Karpas-422 (cell line): ENCODE measurements at regions not wholly inside any gene's neighbourhood (a gene's known extent, or its start where the extent isn't known, plus 50 kb on each side); places are given as distances from the start of the nearest gene placed in this dataset.

Experiments
- DNase-seq: peaks from one replicate; pipeline ENCODE4 v3.0.0-alpha.2; 2015
- H2AFZ ChIP-seq: fragments of 200-600 bp; sonication (generic); 2 replicates; pipeline ENCODE4 v1.6.1; 2014; ENCODE audit warnings: antibody characterized with exemption, low read length, mixed read lengths
- H3K27ac ChIP-seq: fragments of 200-600 bp; sonication (generic); 2 replicates; pipeline ENCODE4 v1.5.1; 2014; ENCODE audit warnings: mild to moderate bottlenecking, low read length, moderate library complexity
- H3K27me3 ChIP-seq: fragments of 200-600 bp; sonication (generic); 2 replicates; pipeline ENCODE4 v1.6.1; 2014; ENCODE audit warnings: low read length, mixed read lengths
- H3K36me3 ChIP-seq: fragments of 200-600 bp; sonication (generic); 2 replicates; pipeline ENCODE4 v1.6.1; 2014; ENCODE audit warnings: low read length, mixed read lengths; ENCODE audit not compliant: insufficient read depth
- H3K4me1 ChIP-seq: fragments of 200-600 bp; sonication (generic); 2 replicates; pipeline ENCODE4 v1.6.1; 2014; ENCODE audit warnings: mild to moderate bottlenecking, low read length, mixed read lengths
- H3K4me2 ChIP-seq: fragments of 200-600 bp; sonication (generic); 2 replicates; pipeline ENCODE4 v1.6.1; 2014; ENCODE audit warnings: low read length, low read depth, mild to moderate bottlenecking; ENCODE audit not compliant: poor library complexity, severe bottlenecking
- H3K4me3 ChIP-seq: fragments of 200-600 bp; sonication (generic); 2 replicates; pipeline ENCODE4 v1.5.1; 2014; ENCODE audit warnings: mild to moderate bottlenecking, antibody characterized with exemption, low read length, mixed read lengths
- H3K79me2 ChIP-seq: fragments of 200-600 bp; sonication (generic); 2 replicates; pipeline ENCODE4 v1.6.1; 2014; ENCODE audit warnings: mild to moderate bottlenecking, low read length, mixed read lengths
- H3K9ac ChIP-seq: fragments of 200-600 bp; sonication (generic); 2 replicates; pipeline ENCODE4 v1.6.0; 2014; ENCODE audit warnings: low read length
- H3K9me2 ChIP-seq: fragments of 200-600 bp; sonication (generic), shearing (Covaris generic); replicated peaks from 2 replicates; pipeline ENCODE4 v1.6.0; 2014; ENCODE audit warnings: mild to moderate bottlenecking, low read length, moderate library complexity; ENCODE audit not compliant: insufficient read depth
- H3K9me3 ChIP-seq: fragments of 300-700, 200-600 bp; sonication (generic); 2 replicates; pipeline ENCODE4 v1.6.1; 2014; ENCODE audit warnings: low read length, mixed read lengths
- H4K20me1 ChIP-seq: fragments of 200-600 bp; sonication (generic); 2 replicates; pipeline ENCODE4 v1.6.1; 2014; ENCODE audit warnings: mild to moderate bottlenecking, antibody characterized with exemption, low read length, low read depth; ENCODE audit not compliant: insufficient read depth

DNA sequence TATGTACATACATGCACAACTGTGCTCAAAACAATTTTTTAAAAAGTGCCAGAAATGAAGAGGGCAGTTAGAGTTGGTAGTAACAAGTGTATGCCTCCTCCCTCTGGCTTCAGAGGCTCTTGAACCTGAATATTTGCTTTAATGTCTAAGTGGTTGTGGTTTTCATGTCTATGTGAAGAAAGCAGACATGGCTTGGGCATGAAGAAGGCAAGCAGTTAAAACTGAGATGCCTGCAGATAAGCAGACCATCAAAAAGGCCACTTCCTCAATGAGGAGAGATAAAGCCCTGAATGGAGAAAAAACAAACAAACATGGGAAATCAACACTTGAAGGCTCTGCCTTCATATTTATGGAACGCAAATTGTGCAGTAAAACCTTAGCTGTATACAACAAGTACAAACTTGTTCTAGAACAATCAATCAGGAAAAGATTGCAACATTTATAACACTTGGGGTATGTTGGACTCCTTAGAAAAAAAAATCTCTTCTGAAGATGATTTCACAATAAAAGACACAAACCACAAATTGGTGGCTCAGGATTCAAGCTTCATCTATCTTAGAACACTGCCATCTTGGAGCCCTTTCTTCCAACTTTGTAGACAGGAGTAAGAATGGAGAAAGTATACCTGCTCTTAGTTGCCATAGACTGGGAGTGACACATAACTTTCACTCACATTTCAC is 52.7 kb upstream of the PLA2G4A start:
- Histone ChIP-seq H3K79me2 (no peaks in the 10 kb centered on the region), H3K9ac (no peak overlapping the region), H2AFZ (no peak overlapping the region), H3K9me3 (no peaks in the 10 kb centered on the region), H3K27ac (no peak overlapping the region), H3K4me2 (no peak overlapping the region), H3K4me3 (no peak overlapping the region), H3K27me3 (no peaks in the 10 kb centered on the region), H3K9me2 (no peaks in the 10 kb centered on the region), H4K20me1 (no peaks in the 10 kb centered on the region), H3K4me1 (no peaks in the 10 kb centered on the region), H3K36me3 (no peaks in the 10 kb centered on the region)
- DNase-seq = no peak

DNA sequence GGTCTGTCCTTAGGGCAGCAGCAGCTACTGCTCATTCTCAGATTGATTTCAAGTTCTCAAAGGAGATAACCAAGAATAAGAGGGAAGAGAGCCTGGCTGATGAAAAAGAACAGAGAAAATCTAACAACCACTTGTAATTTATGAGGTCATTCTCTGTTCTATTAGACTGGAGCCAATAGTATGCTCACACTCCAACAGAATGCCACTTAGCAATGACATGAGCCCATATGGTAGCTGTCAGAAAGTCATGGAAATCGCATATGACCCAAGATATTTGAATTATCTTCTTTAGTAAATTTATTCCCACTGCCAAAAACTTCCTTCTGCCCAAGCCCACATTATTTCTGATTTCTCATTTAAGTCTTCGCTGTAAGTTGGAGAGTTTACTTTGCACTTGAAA is 53.7 kb upstream of the PLA2G4A start:
- peak; percentile 32 for DNase-seq
- Histone ChIP-seq H3K36me3 (no peaks in the 10 kb centered on the region), H3K9ac (no peak overlapping the region), H3K4me3 (no peak overlapping the region), H2AFZ (no peak overlapping the region), H4K20me1 (no peaks in the 10 kb centered on the region), H3K4me2 (no peak overlapping the region), H3K79me2 (no peaks in the 10 kb centered on the region), H3K9me3 (no peaks in the 10 kb centered on the region), H3K27me3 (no peaks in the 10 kb centered on the region), H3K27ac (no peak overlapping the region), H3K4me1 (no peaks in the 10 kb centered on the region), H3K9me2 (no peaks in the 10 kb centered on the region)

DNA sequence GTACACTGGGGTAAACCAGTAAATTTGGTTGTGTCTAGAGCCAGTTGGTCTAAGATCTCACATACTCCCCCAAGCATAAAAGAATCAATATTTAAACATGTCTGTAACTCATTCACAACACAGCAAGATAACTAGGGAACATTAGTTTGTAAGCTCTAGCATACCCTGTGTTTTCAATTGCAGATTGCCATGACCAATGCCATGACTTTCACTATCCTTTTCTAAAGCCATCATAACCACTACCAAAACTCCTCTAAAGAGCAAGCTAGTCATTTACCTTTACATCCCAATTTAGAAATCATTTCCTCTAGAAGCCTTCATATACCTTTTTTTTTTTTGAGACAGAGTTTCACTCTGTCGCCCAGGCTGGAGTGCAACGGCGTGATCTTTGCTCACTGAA is 56.5 kb upstream of the PLA2G4A start:
- H3K27ac ChIP-seq = no peak overlapping the region
- no peak overlapping the region for H3K4me2 ChIP-seq
- no peak overlapping the region for H3K9ac ChIP-seq
- no peaks in the 10 kb centered on the region for H3K27me3 ChIP-seq
- H3K9me3 ChIP-seq = no peaks in the 10 kb centered on the region
- no peak overlapping the region for H3K4me3 ChIP-seq
- H4K20me1 ChIP-seq = no peaks in the 10 kb centered on the region
- H3K4me1 ChIP-seq = peaks cover 22% of the 10 kb centered on the region
- H3K9me2 ChIP-seq = no peaks in the 10 kb centered on the region
- H2AFZ ChIP-seq = no peak overlapping the region
- H3K36me3 ChIP-seq = no peaks in the 10 kb centered on the region
- DNase-seq = no peak
- no peaks in the 10 kb centered on the region for H3K79me2 ChIP-seq

DNA sequence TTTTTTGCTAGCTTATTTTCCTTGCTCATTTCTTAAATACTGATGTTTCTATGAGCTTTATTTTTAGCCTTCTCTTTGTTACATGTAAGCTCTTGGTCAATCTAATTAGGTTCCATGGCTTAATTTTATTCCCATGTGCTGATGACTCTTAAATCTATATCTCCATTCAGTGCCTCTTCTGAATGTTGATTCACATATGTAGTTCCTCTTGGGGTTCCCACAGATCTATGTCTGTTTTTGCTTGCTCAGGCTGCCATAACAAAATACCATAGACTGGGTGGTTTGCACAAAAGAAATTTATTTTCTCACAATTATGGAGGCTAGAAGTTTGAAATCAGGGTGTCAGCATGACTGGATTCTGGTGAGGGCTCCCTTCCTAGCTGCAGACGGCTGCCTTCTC is 58.3 kb upstream of the PLA2G4A start:
- Histone ChIP-seq H3K4me3 (no peak overlapping the region), H3K79me2 (no peaks in the 10 kb centered on the region), H3K9me2 (no peaks in the 10 kb centered on the region), H3K27ac (no peak overlapping the region), H3K36me3 (no peaks in the 10 kb centered on the region), H3K4me1 (peaks cover 22% of the 10 kb centered on the region), H3K9ac (no peak overlapping the region), H3K27me3 (no peaks in the 10 kb centered on the region), H4K20me1 (no peaks in the 10 kb centered on the region), H2AFZ (no peak overlapping the region), H3K9me3 (no peaks in the 10 kb centered on the region), H3K4me2 (no peak overlapping the region)
- DNase-seq = no peak

DNA sequence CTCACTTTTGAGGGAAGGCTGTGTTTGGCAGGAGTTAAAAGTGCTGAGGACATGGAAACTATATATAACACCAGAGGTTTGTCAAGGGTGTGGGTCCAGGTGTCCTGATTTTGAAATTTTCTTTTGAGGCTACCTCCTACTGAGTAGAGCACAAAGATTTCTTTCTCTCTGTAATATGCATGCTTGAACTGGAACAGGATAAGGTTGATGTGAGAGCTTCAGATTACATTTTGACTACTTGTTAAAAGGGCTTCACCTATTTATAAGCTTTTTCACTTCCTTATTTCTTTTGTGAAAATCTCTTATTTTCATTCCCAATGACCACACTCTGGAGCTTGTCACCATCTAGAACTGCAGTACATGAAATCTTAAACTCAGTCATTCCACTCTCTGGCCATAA is 59.8 kb upstream of the PLA2G4A start:
- no peak overlapping the region for H3K9ac ChIP-seq
- H3K36me3 ChIP-seq = no peaks in the 10 kb centered on the region
- peak overlapping the region; percentile 61 for H3K4me2 ChIP-seq
- H3K4me1 ChIP-seq = peaks cover 22% of the 10 kb centered on the region
- no peak overlapping the region for H3K4me3 ChIP-seq
- no peaks in the 10 kb centered on the region for H3K9me3 ChIP-seq
- no peaks in the 10 kb centered on the region for H3K79me2 ChIP-seq
- H4K20me1 ChIP-seq = no peaks in the 10 kb centered on the region
- no peaks in the 10 kb centered on the region for H3K27me3 ChIP-seq
- H3K9me2 ChIP-seq = no peaks in the 10 kb centered on the region
- no peak overlapping the region for H2AFZ ChIP-seq
- no peak overlapping the region for H3K27ac ChIP-seq
- DNase-seq = peak; percentile 68

DNA sequence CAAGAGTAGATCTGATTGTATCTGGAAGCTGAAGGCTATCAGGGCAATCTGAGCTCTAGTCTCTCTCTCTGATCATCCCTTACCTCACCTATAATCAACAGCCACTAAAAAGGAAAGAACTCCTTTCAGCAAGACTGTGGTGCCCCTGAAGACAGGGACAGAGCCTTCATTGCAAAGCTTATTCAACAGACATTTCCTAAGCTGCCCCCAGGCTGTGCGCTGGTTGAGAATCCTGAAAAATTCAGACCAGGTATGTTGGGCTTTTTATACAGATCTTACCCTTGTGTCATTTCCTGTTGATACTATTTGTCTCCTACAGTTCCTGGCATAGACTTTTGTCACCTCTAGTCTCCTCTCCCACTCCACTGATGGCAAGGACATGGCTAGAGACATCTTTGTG is 63.3 kb upstream of the PLA2G4A start:
- no peaks in the 10 kb centered on the region for H3K9me2 ChIP-seq
- no peaks in the 10 kb centered on the region for H4K20me1 ChIP-seq
- H3K9me3 ChIP-seq = no peaks in the 10 kb centered on the region
- no peak for DNase-seq
- H3K4me1 ChIP-seq = peaks cover 22% of the 10 kb centered on the region
- H3K36me3 ChIP-seq = no peaks in the 10 kb centered on the region
- no peak overlapping the region for H3K9ac ChIP-seq
- no peak overlapping the region for H2AFZ ChIP-seq
- H3K4me3 ChIP-seq = no peak overlapping the region
- no peaks in the 10 kb centered on the region for H3K27me3 ChIP-seq
- no peak overlapping the region for H3K27ac ChIP-seq
- no peak overlapping the region for H3K4me2 ChIP-seq
- H3K79me2 ChIP-seq = no peaks in the 10 kb centered on the region

DNA sequence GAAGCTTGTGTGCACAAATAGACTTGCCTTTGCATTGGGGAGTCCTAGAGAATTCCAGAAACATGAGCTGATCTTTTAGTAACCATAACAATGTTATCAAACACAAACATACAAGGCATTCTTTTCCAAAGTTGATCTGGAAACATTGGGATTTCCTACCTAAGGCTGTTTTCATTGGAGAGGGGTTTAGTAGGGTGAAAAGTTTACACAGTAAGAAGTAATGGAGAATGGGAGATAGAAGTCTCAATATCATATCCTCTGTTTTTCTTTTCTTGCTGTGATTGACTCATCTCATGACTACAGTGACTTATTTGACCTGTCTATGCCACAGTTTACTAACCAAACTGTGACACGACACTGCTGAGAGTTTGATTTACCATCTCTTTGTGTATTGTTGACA is 65.6 kb upstream of the PLA2G4A start:
- Histone ChIP-seq H3K27ac (no peak overlapping the region), H3K27me3 (no peaks in the 10 kb centered on the region), H3K36me3 (no peaks in the 10 kb centered on the region), H3K4me3 (no peak overlapping the region), H2AFZ (no peak overlapping the region), H3K9me2 (no peaks in the 10 kb centered on the region), H3K4me1 (peaks cover 4% of the 10 kb centered on the region), H3K9me3 (no peaks in the 10 kb centered on the region), H3K9ac (no peak overlapping the region), H4K20me1 (no peaks in the 10 kb centered on the region), H3K4me2 (no peak overlapping the region), H3K79me2 (no peaks in the 10 kb centered on the region)
- no peak for DNase-seq

DNA sequence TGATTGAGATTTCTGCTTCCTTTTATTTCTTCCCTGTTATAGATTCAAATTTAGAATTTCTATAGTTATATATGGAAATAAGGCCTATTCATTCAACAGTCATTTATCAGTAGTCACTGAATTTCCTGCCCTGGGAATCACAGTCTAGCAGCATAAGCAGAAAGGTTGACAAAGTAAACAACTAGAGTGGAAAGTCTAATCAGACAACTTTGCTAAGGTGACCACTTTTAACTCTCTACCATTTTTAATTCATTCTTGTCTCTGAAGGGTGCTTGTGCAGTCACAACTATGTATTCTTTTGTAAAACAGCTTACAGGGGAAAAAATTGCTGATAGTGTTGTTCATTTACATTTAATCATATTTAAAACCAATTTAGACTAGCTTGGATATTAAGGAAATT is 66.1 kb upstream of the PLA2G4A start:
- no peak overlapping the region for H3K9ac ChIP-seq
- H3K27ac ChIP-seq = no peak overlapping the region
- H3K79me2 ChIP-seq = no peaks in the 10 kb centered on the region
- H3K27me3 ChIP-seq = no peaks in the 10 kb centered on the region
- H2AFZ ChIP-seq = no peak overlapping the region
- no peak for DNase-seq
- no peaks in the 10 kb centered on the region for H3K36me3 ChIP-seq
- no peaks in the 10 kb centered on the region for H3K9me3 ChIP-seq
- no peak overlapping the region for H3K4me3 ChIP-seq
- no peaks in the 10 kb centered on the region for H3K4me1 ChIP-seq
- no peak overlapping the region for H3K4me2 ChIP-seq
- H4K20me1 ChIP-seq = no peaks in the 10 kb centered on the region
- H3K9me2 ChIP-seq = no peaks in the 10 kb centered on the region

DNA sequence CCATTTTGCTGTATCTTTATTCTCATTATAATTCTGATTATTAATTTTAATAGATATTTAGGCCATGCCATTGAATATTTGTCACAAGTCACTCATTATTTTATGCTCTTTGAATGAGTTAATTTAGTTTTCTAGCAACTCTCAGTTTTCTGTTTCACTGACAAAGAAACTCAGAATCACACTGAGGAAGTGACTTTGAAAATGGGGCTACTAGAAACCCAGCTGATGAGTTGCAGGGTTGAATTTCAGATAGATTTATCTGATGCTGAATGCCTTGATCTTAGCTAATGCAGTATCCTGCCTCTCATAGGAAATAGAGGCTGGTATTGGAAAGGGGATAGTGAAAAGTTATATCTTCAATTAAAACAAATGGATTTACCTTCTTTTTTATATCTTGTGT is 67.4 kb upstream of the PLA2G4A start:
- no peak overlapping the region for H3K9ac ChIP-seq
- no peaks in the 10 kb centered on the region for H3K4me1 ChIP-seq
- no peak overlapping the region for H2AFZ ChIP-seq
- no peak overlapping the region for H3K27ac ChIP-seq
- no peak for DNase-seq
- no peaks in the 10 kb centered on the region for H3K9me3 ChIP-seq
- H3K4me3 ChIP-seq = no peak overlapping the region
- no peaks in the 10 kb centered on the region for H3K27me3 ChIP-seq
- no peak overlapping the region for H3K4me2 ChIP-seq
- no peaks in the 10 kb centered on the region for H3K9me2 ChIP-seq
- H3K36me3 ChIP-seq = no peaks in the 10 kb centered on the region
- H3K79me2 ChIP-seq = no peaks in the 10 kb centered on the region
- no peaks in the 10 kb centered on the region for H4K20me1 ChIP-seq
